ENCODE measurements at regions not wholly inside any gene's neighbourhood (a gene's known extent, or its start where the extent isn't known, plus 50 kb on each side); places are given as distances from the start of the nearest gene placed in this dataset.
"Not testable (repeated sequence)": the region's sequence is repeated elsewhere in the genome, so short reads cannot be mapped to it uniquely, and the experiment has no call there.

DNA sequence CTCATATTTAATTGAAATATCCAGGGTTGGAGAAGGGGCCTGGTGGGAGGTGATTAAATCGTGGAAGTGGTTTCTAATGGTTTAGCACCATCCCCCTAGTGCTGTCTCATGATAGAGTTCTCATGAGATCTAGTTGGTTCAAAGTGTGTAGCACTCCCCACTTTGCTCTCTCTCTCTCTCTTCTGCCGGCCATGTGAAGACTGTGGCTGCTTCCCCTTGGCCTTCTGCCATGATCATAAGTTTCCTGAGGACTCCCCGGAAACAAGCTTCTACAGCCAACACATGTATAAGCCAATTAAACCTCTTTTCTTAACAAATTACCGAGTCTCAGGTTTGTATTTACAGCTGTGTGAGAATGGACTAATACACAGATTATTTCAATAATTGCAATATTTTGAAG, 305.8 kb upstream of the KCND2 start:
- no peak overlapping the region for H3K4me3 ChIP-seq (ENCODE audit: low read length)
- TF ChIP-seq, protein P1, sequence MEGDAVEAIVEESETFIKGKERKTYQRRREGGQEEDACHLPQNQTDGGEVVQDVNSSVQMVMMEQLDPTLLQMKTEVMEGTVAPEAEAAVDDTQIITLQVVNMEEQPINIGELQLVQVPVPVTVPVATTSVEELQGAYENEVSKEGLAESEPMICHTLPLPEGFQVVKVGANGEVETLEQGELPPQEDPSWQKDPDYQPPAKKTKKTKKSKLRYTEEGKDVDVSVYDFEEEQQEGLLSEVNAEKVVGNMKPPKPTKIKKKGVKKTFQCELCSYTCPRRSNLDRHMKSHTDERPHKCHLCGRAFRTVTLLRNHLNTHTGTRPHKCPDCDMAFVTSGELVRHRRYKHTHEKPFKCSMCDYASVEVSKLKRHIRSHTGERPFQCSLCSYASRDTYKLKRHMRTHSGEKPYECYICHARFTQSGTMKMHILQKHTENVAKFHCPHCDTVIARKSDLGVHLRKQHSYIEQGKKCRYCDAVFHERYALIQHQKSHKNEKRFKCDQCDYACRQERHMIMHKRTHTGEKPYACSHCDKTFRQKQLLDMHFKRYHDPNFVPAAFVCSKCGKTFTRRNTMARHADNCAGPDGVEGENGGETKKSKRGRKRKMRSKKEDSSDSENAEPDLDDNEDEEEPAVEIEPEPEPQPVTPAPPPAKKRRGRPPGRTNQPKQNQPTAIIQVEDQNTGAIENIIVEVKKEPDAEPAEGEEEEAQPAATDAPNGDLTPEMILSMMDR (conservative IDR thresholded peaks at IDR 0.05; ENCODE audit: low read length): no peak
- DNase-seq (ENCODE audit: low read depth): no peak

DNA sequence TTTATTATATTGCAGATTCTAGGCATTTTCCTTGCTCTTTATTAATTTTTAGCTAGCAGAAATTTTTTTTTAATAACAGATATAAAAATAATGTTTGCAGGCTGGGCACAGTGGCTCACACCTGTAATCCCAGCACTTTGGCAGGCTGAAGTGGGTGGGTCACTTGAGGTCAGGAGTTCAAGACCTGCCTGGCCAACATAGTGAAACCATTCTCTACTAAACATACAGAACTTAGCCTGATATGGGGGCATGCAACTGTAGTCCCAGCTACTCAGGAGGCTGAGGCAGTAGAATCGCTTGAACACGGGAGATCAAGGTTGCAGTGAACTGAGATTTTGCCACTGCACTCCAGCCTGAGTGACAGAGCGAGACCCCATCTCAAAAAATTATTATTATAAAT, 304.6 kb upstream of the KCND2 start:
- not testable (repeated sequence) for DNase-seq (ENCODE audit: low read depth); H3K4me3 ChIP-seq (ENCODE audit: low read length)

DNA sequence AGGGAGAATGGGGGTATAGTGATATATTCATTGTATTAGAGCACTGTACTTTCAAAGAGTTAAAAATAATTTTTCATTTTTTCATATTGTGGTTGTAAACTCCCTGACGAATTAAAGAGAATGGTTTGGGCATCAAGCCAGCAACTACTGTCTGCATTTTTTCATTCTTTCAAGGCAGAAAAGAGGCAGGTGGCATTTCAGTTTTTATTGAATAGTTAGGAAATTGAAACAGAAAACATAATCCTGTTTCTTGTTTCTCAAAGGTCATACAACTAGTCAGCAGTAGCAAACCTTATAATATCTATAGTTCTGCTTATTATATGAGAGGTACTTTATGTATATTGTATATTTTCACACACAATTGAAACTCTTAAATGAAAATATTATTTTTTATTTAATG, 303.9 kb upstream of the KCND2 start:
- TF ChIP-seq, protein P1 (conservative IDR thresholded peaks at IDR 0.05; ENCODE audit: low read length): no peak
- no peak for DNase-seq (ENCODE audit: low read depth)
- H3K4me3 ChIP-seq (ENCODE audit: low read length): no peak overlapping the region

DNA sequence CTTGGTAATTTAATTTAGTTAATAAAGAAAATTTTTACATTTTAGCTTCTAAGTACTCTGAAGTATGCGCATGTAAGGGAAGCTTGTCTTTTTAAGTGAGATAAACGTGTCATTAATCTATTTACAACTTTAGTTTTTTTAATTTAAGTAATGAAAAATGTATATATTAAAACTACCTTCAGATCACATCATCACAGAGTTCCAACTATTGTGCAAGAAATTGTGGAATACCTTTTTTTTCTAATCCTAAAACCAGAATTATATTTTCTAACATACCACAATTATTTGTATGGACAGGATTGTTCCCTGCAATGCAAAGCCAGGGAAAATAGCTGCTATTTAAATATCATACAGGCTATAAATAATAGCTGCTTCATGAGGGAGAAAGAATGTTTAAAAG, 303.2 kb upstream of the KCND2 start:
- no peak overlapping the region for H3K4me3 ChIP-seq (ENCODE audit: low read length)
- TF ChIP-seq, protein P1 (conservative IDR thresholded peaks at IDR 0.05; ENCODE audit: low read length): no peak
- no peak for DNase-seq (ENCODE audit: low read depth)

DNA sequence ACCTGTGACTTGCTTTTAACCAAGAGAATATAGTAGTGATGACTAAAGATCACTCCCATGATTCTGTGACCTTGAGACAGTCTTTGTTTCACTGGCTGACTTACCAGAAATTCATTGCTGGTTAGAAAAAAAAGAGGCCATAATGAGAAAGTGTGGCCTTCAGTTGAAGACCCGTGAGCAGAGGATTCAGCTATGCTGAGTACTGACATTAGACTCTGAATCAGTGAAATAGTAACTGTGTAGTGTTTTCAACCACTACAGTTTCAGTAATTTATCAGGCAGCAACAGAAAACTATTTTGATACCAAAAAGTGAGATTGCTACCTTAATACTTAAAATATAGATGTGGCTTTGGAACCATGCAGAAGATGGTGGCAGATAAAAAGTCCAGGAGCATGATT, 298.0 kb upstream of the KCND2 start:
- TF ChIP-seq, protein P1 (conservative IDR thresholded peaks at IDR 0.05; ENCODE audit: low read length): no peak
- DNase-seq (ENCODE audit: low read depth): no peak
- no peak overlapping the region for H3K4me3 ChIP-seq (ENCODE audit: low read length)

DNA sequence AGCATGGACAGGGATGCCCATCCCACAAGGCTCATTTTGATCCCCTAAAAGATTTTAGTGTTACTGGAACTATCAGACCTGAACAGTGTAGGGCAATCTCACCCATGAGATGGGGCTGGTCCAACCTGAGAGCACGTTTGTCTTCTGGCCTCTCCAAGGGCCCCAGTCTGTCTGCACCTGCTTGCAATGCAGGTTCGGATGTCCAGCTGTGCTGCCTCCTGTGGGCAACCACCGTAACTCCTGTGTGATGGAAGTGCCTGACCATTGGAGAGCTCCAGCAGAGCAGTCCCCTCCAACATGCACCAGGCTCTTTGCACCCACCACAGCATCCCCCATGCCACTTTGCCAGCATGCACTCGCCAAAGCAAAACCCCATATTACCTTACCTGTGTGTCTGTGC, 290.1 kb upstream of the KCND2 start:
- TF ChIP-seq, protein P1 (conservative IDR thresholded peaks at IDR 0.05; ENCODE audit: low read length): no peak

DNA sequence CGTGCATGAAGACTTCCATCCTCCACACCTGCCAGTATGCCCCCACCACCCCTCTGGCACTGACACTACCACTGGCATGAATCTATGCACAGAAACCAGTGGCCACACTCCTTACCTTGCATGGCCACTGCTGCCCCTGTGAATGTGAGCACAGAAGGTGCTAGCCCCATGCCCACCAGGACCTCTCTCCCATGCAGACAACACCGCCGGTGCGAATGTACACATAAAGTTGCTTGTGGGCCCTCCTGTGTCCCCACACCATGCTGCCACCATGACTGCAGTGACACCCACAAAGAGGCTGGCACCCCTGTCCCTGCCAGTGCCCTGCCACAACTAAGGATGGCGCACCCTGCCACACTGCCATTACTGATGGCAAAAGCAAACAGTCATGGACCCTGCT, 289.5 kb upstream of the KCND2 start:
- no peak overlapping the region for H3K4me3 ChIP-seq (ENCODE audit: low read length)
- DNase-seq (ENCODE audit: low read depth): no peak
- TF ChIP-seq, protein P1 (conservative IDR thresholded peaks at IDR 0.05; ENCODE audit: low read length): no peak

More for the DNA sequence above, 290.1 kb upstream of the KCND2 start:
- H3K4me3 ChIP-seq (ENCODE audit: low read length): no peak overlapping the region
- no peak for DNase-seq (ENCODE audit: low read depth)

DNA sequence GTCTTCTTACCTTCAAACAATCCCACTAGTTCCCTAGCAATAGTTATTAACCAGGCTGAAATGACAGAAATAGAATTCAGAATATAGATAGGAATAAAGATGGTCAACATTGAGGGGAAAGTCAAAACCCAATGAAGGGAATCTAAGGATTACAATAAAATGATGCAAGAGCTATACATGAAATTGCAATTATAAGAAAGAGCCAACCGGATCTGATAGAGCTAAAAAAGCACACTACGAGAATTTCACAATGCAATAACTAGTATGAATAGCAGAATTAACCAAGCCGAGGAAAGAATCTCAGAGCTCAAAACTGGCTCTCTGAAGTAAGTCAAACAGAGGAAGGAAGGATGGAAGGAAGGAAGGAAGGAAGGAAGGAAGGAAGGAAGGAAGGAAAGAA, 288.7 kb upstream of the KCND2 start:
- no peak overlapping the region for H3K4me3 ChIP-seq (ENCODE audit: low read length)
- no peak for DNase-seq (ENCODE audit: low read depth)
- TF ChIP-seq, protein P1 (conservative IDR thresholded peaks at IDR 0.05; ENCODE audit: low read length): no peak
